Stimulated activated CD8-positive, alpha-beta memory T cell treated with anti-CD3 and anti-CD28 coated beads, Interleukin-12 subunit alpha, Interleukin-12 subunit beta, amount 100 ng/mL, for 1 hour (primary cell): ENCODE measurements at regions not wholly inside any gene's neighbourhood (a gene's known extent, or its start where the extent isn't known, plus 50 kb on each side); places are given as distances from the start of the nearest gene placed in this dataset.

Experiments
- DNase-seq: peaks from one replicate; pipeline ENCODE4 v3.0.0-alpha.2; 2020; ENCODE audit warnings: low read depth

- no peak for DNase-seq
Observed at GRCh38 chr1:38132681-38133080, 86.1 kb upstream of the POU3F1 start.

DNA sequence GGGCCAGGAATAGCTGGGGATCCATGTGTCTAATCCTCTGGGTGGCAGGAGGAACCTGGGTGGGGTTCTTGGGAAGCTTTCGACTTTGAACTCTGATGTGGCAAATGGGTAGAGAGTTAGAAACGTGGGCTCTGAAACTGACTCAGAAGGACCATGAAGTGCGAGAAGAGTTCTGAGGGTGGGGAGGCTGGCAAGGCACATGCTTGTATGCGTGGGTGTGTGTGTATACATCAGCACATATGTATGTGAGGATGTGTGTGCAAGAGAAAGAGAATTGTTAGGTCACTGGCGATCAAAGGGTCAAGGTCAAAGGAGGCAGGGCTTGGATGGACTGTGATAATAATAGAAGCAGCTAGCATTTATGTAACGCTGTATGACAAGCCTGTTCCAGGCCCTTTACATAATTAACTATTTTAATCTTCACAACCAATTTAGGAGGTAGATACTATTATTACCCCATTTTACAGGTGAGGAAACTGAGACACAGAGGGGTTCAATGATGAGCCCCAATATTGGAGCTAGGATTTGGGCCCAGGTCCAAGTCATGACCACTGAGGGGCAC lies 84.5 kb upstream of the POU3F1 start:
- no peak for DNase-seq

GRCh38 chr1:38129971-38130370 lies 83.4 kb upstream of the POU3F1 start:
- DNase-seq: no peak

DNA sequence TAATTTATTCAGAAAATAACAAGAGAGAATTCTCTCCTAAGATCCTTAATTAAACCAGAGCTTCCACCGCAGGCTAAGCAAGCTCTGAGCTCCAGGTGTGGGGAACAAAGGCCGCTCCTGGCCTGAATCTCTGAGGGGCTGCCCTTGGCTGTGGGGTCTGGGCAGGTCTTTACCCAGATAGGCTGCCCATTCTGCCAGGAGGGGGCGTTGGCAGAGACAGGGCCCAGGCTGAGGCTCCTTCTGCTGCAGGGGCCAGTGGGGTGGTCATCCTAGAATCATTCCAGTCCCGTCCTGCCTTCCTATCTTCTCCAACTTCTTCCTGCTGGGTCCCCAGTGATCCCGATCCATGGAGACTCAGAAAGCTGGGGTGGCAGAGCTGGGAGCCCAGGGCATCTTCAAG lies 82.9 kb upstream of the POU3F1 start:
- no peak for DNase-seq

DNA sequence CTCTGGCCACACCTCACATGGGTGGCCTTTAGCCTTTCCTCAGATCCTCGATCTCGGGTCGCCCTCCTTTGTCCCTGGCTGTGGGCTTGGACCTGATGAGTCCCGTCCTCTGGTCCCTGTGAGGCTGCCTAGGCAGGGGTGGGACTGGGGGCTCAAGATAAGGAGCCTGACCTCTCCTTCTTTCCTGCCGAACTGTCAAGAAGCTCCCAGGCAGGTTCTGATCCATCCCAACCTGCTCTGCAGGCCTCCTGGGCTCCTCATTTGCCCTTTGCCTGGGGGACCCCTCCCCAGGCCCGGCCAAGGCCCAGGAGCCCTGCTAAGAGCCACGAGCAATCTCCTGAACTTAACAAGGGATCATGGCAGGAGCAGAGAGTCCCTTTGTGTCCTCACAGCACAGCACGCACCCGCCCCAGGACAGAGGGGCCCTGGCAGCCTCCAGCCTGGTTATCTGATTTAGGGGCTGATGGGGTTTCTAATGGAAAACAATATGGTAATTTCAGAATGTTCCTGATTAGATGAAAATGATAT lies 82.4 kb upstream of the POU3F1 start:
- no peak for DNase-seq

DNA sequence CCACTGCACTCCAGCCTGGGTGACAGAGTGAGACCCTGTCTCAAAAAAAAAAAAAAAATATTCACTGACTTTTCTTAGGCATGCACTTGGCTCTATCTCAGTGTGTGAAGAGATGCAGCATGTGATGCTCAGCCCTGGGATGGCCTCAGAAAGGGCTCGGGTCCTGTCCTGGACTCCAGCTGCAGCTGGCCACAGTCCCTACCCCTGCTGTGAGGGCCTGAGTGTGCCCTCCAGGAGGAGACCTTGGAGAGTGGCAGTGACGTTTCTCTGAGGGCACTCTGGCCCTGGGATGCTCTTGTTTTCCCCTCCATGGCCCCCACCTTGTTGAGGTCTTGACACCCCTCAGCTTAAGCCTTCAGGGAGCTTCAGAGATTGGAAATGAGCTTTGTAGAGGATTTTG lies 81.9 kb upstream of the POU3F1 start:
- DNase-seq: no peak

DNA sequence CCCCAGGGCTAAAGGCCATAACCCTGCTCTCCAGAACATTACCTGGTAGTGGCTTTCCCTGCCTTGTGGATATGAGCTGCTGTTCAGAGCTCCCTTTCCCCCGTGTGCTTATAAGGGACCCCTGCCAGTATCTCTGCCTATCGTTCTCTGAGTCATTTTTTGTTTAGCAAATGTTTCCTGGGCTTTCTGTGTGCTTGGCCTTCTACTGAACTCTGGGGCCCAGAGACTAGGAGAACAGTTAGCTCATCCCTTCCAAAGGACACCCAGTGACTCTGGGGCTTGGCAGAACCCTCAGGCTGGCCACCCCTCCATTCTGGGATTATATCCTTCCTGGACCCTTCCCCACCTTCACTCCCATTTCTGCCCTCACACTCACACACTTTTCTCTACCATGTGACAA lies 80.8 kb upstream of the POU3F1 start:
- no peak for DNase-seq

GRCh38 chr1:38126970-38127369 lies 80.4 kb upstream of the POU3F1 start:
- DNase-seq: no peak

DNA sequence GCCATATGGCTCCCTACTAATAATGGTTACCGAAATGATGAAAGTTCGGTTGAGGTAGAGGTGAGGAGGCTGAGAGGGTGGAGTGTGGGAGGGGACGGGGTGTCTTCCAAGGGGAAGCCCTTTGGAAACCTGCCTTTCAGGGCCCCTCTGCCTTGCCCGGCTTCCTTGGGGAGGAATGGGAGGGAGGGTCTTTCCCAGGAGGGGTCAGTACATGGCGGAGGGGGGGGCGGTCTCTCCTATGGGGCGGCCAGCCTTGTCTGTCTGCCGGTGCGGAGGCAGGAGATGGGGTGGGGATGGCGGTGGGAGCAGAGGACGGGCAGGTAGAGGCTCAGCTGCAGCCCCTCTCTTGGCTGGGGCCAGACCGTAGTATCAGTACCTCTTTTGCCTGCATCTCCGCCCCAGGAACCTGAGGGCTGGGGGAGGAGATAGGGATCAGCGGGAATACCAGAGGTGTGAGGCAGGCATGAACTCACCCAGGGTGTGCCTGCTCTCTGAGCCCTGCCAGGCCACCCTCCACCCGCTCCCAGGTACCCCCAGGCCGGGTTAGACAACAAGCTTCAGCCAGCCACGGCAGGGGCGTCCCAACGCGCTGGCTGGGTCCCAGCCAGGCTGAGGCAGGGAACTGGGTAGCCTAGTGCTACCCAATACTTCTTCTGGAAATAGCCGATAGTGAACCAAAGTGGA lies 79.4 kb upstream of the POU3F1 start:
- DNase-seq: no peak

DNA sequence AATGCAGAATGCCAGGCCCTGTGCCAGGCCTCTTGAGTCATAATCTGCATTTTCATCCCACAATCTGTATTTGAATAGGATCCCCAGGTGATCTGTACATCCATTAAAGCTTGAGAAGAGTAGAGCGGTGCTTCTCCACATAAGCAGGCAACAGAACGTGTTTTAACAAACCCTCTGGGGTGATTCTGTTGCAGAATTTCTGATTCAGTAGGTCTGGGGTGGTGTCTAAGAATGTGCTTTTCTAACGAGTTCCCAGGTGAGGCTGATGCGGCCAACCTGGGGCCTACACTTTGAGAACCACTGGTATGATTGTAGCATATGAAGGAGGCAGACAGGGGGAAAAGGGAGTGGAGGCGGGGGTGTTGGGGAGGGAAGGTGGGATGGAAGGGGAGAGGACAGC lies 78.4 kb upstream of the POU3F1 start:
- no peak for DNase-seq

DNA sequence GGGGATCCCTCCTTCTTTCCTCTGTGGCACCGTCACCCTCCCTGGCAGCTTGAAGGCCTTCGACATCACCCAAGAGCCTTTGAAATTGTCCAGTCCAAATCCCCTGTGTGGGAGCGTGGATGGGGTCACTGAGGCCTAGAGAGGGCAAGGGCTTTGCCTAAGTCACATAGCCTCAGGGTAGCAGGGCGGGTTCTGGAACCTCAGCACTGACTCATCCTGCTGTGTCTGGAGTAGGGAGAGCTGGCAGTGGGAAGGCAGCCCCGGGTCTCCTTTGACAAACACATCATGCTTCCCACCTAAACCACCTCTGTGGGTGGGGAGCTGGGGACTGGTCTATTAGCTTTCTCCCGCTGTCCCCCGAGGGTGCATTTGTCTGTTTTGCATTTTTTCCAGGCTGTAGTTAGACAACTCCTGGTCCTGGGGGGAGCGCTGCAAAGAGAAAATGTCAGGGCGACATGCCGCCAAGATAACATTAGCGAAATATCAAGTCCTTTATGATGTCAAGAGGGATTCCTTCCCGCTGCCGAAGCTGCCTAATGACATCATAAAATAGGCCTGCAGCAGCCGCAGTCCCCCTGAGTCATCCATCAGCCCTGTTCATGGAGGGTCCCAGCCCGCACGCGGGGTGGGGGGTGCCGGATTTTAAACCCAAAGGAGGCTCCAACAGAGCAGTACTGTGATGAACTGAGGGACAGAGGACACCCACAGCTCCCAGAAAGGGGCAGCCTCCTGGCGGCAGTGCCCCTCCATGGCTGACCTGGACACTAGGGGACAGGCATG lies 77.0 kb upstream of the POU3F1 start:
- DNase-seq: no peak

DNA sequence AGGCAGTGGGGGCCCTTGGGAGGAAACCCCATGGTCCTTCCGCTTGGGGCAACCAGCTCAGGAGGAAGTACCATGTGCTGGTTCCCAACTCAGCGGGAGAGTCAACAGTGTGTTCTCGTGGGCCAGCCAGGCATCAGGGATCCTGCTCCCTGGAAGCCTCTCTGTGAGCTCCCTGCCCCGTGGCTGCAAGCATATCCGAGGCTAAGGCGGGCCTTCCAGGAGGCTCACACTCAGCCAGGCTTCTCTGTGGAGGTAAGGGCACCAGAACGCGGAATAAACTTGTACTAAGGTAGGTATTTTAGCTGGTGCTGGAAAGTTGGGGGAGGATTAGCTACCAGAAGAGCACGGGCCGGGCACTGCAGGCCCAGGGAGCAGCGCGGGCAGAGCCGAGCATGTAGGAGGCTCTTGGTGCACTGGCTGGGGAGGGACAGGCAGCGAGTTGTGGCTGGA lies 74.7 kb upstream of the POU3F1 start:
- DNase-seq: no peak

GRCh38 chr1:38120552-38121230 lies 74.1 kb upstream of the POU3F1 start:
- DNase-seq: no peak

DNA sequence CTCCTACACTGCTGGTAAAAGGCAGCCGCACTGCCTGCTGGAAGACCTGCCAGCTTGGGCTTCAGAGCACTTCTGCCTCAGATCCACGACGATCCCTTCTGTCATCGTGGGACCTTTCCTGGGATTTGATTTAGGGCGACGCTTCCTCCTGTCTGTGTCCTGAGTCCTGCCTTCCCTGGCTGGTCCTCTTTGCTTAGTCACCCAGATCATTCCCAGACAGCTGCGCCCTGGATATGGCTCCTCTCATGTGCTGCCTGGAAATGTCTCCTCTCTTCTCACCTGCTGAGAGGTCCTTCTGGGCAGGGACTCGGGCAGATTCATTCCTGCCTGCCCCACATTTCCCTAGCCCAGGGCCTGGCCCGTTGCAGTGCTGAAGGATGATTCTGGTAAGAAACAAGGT lies 72.4 kb upstream of the POU3F1 start:
- DNase-seq: no peak

DNA sequence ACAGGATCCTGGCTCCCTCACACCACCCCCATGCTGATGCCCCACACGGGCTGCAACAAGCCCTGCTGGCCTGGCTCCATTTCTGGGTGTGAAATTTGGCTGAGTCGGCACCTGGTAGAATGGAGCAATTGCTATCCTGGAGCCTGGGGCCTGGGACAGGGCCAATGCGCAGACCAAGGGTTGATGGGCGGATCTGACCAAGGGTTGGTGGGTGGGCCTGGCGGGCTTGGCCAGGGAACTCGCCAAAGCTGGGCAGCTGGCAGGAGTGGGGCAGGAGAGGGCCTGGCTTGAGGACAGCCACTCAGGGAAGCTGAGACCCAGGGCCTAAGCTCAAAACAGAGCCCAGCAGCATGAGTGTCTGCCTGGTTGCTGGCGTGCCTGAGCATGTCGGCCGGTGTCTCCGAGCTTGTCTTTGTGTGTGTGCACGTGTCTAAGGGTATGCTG lies 70.9 kb upstream of the POU3F1 start:
- DNase-seq: no peak

- no peak for DNase-seq
Observed at GRCh38 chr1:38115682-38116202, 69.1 kb upstream of the POU3F1 start.

GRCh38 chr1:38115226-38115625 lies 68.6 kb upstream of the POU3F1 start:
- no peak for DNase-seq

DNA sequence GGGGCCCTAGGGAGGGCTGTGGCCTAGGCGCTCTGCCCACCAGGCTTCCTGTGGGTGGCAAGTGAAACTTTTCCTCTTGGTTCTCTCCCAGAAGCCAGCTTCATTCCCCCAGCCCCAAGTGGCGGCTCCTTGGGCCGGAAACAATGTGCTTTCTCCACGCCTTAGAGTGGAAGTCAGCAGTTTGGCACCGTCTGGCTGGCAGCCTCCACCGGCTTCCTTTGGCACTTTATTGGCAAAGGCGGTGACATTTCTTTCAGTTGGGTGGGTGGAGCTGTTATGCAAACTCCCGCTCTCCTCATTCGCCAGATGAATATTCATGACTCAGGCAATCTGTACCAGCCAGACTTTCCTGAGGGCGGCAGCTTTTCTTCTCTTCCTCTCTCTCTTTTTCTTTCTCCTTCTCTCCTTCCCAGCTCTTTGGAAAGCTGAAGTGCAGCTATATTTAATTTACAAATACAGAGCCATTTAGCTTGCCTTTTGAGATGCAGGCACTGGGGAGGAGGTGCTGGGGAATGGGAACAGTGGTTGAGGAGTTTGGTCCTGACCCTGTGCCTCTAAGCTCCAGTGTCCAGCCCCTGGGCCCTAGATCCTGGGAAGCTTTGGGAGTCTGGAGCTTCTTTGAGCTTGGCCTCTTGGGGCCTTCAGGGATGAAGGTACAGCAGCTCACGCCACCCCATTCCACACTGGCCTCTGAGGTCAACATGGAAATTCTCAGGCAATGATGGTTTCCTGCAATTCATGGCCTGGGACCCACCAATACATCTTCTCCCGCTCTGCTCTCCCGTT lies 67.8 kb upstream of the POU3F1 start:
- DNase-seq: no peak

GRCh38 chr1:38113159-38113666 lies 66.6 kb upstream of the POU3F1 start:
- DNase-seq: no peak

- no peak for DNase-seq
Observed at GRCh38 chr1:38111589-38111988, 65.0 kb upstream of the POU3F1 start.

- DNase-seq: no peak
Observed at GRCh38 chr1:38105267-38105666, 58.7 kb upstream of the POU3F1 start.
